Motor neuron (in vitro differentiated cells): ENCODE measurements at regions not wholly inside any gene's neighbourhood (a gene's known extent, or its start where the extent isn't known, plus 50 kb on each side); places are given as distances from the start of the nearest gene placed in this dataset.

ENCODE experiments used
- ATAC-seq, 8 experiments: fragments of 200-7000 bp; cut with Tn5 transposase; replicated peaks in 6 of 8; 2 replicates each; pipeline ENCODE4 v1.8.0; 2021; ENCODE audit warnings: mild to moderate bottlenecking in 8 of 8, moderate library complexity in 8 of 8
- H3K27ac ChIP-seq, 2 donors: fragments of 250-450 bp; sonication (Bioruptor Pico); 2 replicates each; pipeline ENCODE4 v1.9.0; 2021; ENCODE audit warnings: antibody characterized with exemption in 2 of 2, mild to moderate bottlenecking in 2 of 2, moderate library complexity in 1 of 2
- H3K4me1 ChIP-seq, 2 donors: fragments of 250-450 bp; sonication (Bioruptor Pico); replicated peaks in 1 of 2; 2 replicates each; pipeline ENCODE4 v1.6.1; 2021; ENCODE audit warnings: antibody characterized with exemption in 2 of 2, mild to moderate bottlenecking in 2 of 2, moderate library complexity in 1 of 2
- H3K4me3 ChIP-seq, 5 donors: fragments of 250-450 bp; sonication (Bioruptor Pico); 2 replicates each; pipeline ENCODE4 v1.9.0; 2021; ENCODE audit warnings: antibody characterized with exemption in 5 of 5, mild to moderate bottlenecking in 5 of 5, moderate library complexity in 4 of 5
- WGBS, 10 experiments: fragments of 450-650 bp; shearing (Covaris generic); methylation state at CpG; one replicate each; pipeline ENCODE4 v1.0.0; 2022; 5-methylcytosine and 5-hydroxymethylcytosine counted together
- in situ Hi-C, 9 experiments: fragments of 400-800 bp; cut with MboI; loops; one replicate each; pipeline ENCODE4 v1.15.0; 2021; ENCODE audit warnings: low sequenced_read_pairs in 9 of 9, low pct_unique_long_range_greater_than_20kb in 2 of 9; ENCODE audit not compliant: unreplicated experiment in 9 of 9

- WGBS, 10 experiments: 50 to 90% (median 71%) methylated on average over 1 to 2 of the region's 2 CpGs; no CpG with 5 or more reads in 6 of the 10 experiments
- in situ Hi-C loops: no loop called here
These were observed 595.8 kb upstream of the CADM1 start for GRCh38 chr11:116100016-116100415.

GRCh38 chr11:116099541-116099940 lies 595.3 kb upstream of the CADM1 start:
- Histone ChIP-seq H3K4me3 (no peak overlapping the region), H3K27ac (no peak overlapping the region), H3K4me1 (peaks cover 3 to 4% of the 10 kb centered on the region in 2 donors)
- WGBS, 10 experiments: 8 to 100% (median 70%) methylated on average over 1 to 6 of the region's 6 CpGs; no CpG with 5 or more reads in 1 of the 10 experiments
- ATAC-seq: no peak
- in situ Hi-C loops: no loop called here

More at GRCh38 chr11:116100016-116100415, 595.8 kb upstream of the CADM1 start:
- Histone ChIP-seq H3K27ac (no peak overlapping the region), H3K4me3 (no peak overlapping the region), H3K4me1 (peaks cover 3 to 4% of the 10 kb centered on the region in 2 donors)
- ATAC-seq: no peak

DNA sequence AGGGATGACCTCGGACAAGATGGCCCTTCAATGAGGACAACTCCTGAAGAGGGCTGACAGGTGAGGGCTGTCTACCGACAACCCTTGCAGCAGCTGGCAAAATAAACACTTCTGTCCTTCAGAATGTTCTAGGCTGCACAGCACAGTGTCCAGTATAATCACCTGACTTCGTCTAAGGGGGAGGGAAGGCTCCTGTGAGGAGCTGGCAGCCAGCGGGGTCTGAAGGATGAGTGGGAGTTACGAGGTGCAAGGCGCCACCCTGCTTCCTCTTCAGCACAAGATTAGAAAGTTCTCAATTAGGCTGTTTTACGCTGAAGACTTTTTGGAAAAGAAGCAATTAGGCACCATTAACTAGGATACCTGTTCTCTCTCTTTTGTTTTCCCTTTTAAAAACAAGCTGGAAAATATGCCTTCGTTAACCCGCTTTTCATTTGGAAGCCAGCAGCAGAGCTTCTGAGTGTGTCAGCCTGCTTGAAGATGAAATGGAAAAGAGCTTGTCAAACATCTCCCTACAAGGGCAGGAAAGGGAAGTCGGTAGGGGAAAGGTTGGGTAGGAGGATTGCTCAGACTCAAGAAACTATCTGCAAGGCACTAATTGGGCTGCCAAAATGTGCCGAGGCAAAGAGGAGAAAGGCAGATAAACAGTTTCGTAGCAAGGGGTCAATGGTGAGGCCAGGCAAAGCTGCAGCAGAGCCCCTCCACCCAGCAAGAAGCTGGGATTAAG lies 592.2 kb upstream of the CADM1 start:
- no peak overlapping the region for H3K4me3 ChIP-seq
- 16 to 92% (median 61%) methylated on average over 1 to 12 of the region's 12 CpGs for WGBS, 10 experiments
- ATAC-seq: peak in 3 of 8 experiments; percentile 36 to 61 (median 47)
- H3K27ac ChIP-seq: no peak overlapping the region
- in situ Hi-C loops: no loop called here
- H3K4me1 ChIP-seq: peaks cover 0 to 3% of the 10 kb centered on the region in 2 donors

DNA sequence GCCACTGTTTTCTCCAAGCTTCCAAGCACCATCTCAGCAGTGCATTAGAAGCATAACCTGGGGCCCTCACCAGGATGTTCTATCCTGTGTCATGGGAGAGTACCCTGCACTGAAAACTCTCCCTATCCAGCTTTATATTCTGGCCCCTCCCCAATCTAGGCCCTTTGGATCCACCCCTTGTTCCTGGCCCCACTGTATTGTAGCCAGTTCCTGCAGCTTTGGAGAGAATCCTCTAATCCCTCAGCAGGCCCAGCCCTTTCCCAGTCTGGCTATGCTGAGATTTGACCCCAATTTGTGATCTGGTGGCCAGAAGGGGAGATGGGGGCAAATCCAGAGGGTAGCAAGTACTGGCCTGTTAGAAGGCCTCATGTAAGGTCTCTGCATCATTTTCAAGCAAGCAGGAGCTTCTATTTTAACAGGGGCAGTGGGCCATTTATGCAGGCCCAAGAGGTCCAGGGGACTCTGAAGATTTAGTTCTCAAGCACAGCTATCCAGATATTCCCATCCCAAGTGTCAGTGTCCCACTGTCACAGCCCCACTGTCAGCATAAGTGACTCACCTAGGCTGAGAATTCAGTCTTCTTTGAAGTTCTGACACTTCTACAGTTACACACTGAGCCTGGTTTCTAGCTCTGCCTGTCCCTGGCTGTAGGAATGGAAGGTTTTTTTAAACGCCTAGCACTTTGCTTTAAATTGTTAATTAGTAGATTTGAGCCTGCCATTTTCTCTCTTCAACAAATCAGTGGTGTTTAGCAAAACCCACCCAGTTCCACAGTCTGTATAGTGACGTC lies 589.5 kb upstream of the CADM1 start:
- Histone ChIP-seq H3K4me3 (no peak overlapping the region), H3K4me1 (no peaks in the 10 kb centered on the region), H3K27ac (no peak overlapping the region)
- WGBS, 10 experiments: 0 to 100% (median 53%) methylated on average over 1 to 2 of the region's 2 CpGs; no CpG with 5 or more reads in 4 of the 10 experiments
- in situ Hi-C loops: no loop called here
- peak in 2 of 8 experiments; percentile 52 to 93 for ATAC-seq

- no peaks in the 10 kb centered on the region for H3K4me1 ChIP-seq
- H3K4me3 ChIP-seq: no peak overlapping the region
- in situ Hi-C loops: no loop called here
- WGBS, 10 experiments: 0 to 83% (median 75%) methylated on average over 1 to 6 of the region's 7 CpGs; no CpG with 5 or more reads in 2 of the 10 experiments
- ATAC-seq: no peak
- no peak overlapping the region for H3K27ac ChIP-seq
These were observed 588.9 kb upstream of the CADM1 start for GRCh38 chr11:116093065-116093464.

DNA sequence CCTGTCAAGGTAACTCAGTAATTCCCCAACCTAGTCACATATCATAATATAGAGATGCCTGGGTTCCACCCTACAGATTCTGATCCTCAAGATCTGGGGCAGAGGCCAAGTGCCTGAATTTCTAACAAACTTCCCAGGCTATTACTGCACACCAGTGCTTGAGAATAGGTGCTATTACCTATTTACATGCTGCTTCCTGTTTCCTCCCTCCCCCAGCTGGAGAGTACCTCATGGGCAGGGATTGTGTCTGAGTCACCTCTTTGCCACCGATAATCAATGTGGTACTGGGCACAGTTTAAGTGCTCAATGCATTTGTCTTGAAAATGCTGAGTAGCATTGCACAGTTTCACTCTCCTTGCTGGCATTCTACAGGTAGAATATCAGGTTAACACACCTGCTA lies 582.2 kb upstream of the CADM1 start:
- Histone ChIP-seq H3K4me1 (no peaks in the 10 kb centered on the region), H3K27ac (no peak overlapping the region), H3K4me3 (no peak overlapping the region)
- no peak for ATAC-seq
- in situ Hi-C loops: no loop called here
- 0 to 78% (median 68%) methylated on average over 1 of the region's 1 CpG; no CpG with 5 or more reads in 6 of the 10 experiments for WGBS, 10 experiments

GRCh38 chr11:116085031-116085635 lies 580.9 kb upstream of the CADM1 start:
- H3K27ac ChIP-seq: no peak overlapping the region
- 0 to 100% (median 92%) methylated on average over 1 to 5 of the region's 7 CpGs; no CpG with 5 or more reads in 1 of the 10 experiments for WGBS, 10 experiments
- H3K4me1 ChIP-seq: no peaks in the 10 kb centered on the region
- no peak overlapping the region for H3K4me3 ChIP-seq
- in situ Hi-C loops: no loop called here
- no peak for ATAC-seq

DNA sequence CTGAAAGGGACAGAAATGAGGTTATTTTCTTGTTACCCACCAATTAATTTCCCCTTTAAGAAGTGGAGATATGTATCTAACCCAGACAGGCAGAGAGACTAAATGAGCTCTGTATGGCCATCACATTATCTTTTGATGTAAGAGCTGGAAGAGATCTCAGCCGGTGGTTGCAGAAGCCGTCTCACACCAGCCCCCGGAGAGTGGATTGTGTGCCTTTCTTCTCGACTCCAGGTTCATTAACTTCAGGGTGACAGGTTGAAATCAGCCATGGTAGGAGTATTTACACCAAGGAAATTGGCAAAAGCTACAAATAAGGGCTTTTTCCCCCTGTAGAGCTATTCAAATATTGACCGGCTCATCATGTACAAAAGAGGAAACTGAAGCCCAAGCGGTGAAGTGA lies 580.3 kb upstream of the CADM1 start:
- no peaks in the 10 kb centered on the region for H3K4me1 ChIP-seq
- in situ Hi-C loops: no loop called here
- ATAC-seq: no peak
- H3K4me3 ChIP-seq: no peak overlapping the region
- 25 to 96% (median 87%) methylated on average over 2 to 6 of the region's 6 CpGs; no CpG with 5 or more reads in 3 of the 10 experiments for WGBS, 10 experiments
- H3K27ac ChIP-seq: no peak overlapping the region

DNA sequence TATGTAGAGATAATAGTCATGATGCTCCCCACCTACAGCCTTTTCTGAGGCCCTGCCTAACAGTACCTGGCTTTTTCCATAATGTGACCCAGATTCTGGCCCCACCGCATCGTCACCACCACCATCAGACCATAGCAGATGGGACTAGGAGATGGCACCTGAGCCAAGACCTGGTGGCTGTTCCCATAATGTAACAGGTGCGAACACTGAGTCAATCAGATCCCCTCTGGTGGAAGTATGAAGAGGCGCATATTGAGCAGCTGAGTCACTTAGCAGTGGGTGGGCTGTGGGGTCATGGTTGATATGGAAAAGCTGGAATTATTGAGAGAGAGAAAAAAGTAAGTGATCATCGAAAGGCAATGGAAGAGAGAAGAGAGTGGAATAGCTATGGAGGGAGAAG lies 578.0 kb upstream of the CADM1 start:
- whole genome bisulfite sequencing, 10 experiments: 16 to 100% (median 85%) methylated on average over 2 to 5 of the region's 5 CpGs; no CpG with 5 or more reads in 2 of the 10 experiments
- Histone ChIP-seq H3K4me1 (peaks cover 0 to 3% of the 10 kb centered on the region in 2 donors), H3K4me3 (no peak overlapping the region), H3K27ac (no peak overlapping the region)
- ATAC-seq: no peak
- in situ Hi-C loops: no loop called here

DNA sequence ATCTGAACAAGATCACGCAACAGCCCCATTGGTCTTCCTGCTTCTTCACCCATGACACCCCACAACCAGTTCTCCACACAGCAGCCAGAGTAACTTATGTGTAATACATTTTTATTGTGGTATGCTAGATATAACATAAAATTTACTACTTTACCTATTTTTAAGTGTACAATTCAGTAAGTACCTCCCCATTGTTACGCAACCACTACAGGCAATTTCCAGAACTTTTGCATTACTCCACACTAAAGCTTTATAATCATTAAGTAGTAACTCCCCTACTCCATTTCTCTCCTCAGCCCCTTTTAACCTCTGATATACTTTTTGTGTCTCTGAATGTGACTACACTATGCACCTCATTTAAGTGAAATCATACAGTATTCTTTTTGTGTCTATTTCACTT lies 575.4 kb upstream of the CADM1 start:
- Histone ChIP-seq H3K4me1 (peaks cover 6 to 14% of the 10 kb centered on the region in 2 donors), H3K27ac (no peak overlapping the region), H3K4me3 (no peak overlapping the region)
- no peak for ATAC-seq
- in situ Hi-C loops: no loop called here
- WGBS, 10 experiments: 11 to 100% (median 100%) methylated on average over 1 to 2 of the region's 2 CpGs

- no peak overlapping the region for H3K27ac ChIP-seq
- no peak overlapping the region for H3K4me3 ChIP-seq
- 8 to 100% (median 60%) methylated on average over 1 to 6 of the region's 6 CpGs; no CpG with 5 or more reads in 3 of the 10 experiments for WGBS, 10 experiments
- in situ Hi-C loops: no loop called here
- H3K4me1 ChIP-seq: peaks cover 19 to 27% of the 10 kb centered on the region in 2 donors
- ATAC-seq: peak in 4 of 8 experiments; percentile 14 to 49 (median 27)
These were observed 573.9 kb upstream of the CADM1 start for GRCh38 chr11:116078101-116078591.

DNA sequence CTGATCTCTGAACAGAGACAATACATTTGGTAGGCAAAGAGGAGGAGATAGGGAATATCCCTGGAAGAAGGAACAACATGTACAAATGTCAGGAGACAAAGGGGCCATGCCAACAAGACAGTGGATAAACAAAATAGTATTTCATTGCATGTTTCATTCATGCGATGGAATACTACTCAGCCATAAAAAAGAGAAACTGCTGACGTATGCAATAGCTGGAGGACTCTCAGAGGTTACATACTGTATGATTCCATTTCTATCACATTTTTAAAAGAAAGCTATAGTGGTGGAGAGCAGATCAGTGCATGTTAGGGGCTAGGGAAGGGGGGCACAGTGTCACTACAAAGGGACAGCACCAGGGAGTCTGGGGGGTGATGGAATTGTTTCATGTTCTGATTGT lies 572.9 kb upstream of the CADM1 start:
- in situ Hi-C loops: no loop called here
- 13 to 100% (median 71%) methylated on average over 1 to 2 of the region's 2 CpGs for WGBS, 10 experiments
- no peak overlapping the region for H3K27ac ChIP-seq
- no peak for ATAC-seq
- H3K4me1 ChIP-seq: peaks cover 30 to 37% of the 10 kb centered on the region in 2 donors
- H3K4me3 ChIP-seq: no peak overlapping the region
